Activated CD8-positive, alpha-beta memory T cell treated with anti-CD3 and anti-CD28 coated beads, Interleukin-2, amount 10 ng/mL, durations not matched to agents 7 days and 5 days (primary cell): ENCODE measurements at regions not wholly inside any gene's neighbourhood (a gene's known extent, or its start where the extent isn't known, plus 50 kb on each side); places are given as distances from the start of the nearest gene placed in this dataset.

ENCODE experiments used
- ATAC-seq: fragments of 150-1000 bp; cut with Tn5 transposase; one replicate; pipeline ENCODE4 v1.10.0; 2021; ENCODE audit warnings: moderate library complexity
- CTCF ChIA-PET: fragments of 350-600 bp; sonication (Branson Sonifier 250); formaldehyde crosslinking; loops from one replicate; lab custom pipeline; 2021; ENCODE audit warnings: antibody characterized with exemption; lab: Charles Lee
- DNase-seq: peaks from one replicate; pipeline ENCODE4 v3.0.0-alpha.2; 2020
- H3K27ac Mint-ChIP-seq: one replicate; pipeline ENCODE4 v1.8.0; 2021; ENCODE audit warnings: mild to moderate bottlenecking, mixed read lengths
- H3K27me3 Mint-ChIP-seq: one replicate; pipeline ENCODE4 v1.8.0; 2021; ENCODE audit warnings: mixed read lengths
- H3K36me3 Mint-ChIP-seq: one replicate; pipeline ENCODE4 v1.8.0; 2021; ENCODE audit warnings: mild to moderate bottlenecking, mixed read lengths
- H3K4me1 Mint-ChIP-seq: one replicate; pipeline ENCODE4 v1.8.0; 2021; ENCODE audit warnings: mixed read lengths
- H3K4me3 Mint-ChIP-seq: one replicate; pipeline ENCODE4 v1.8.0; 2021; ENCODE audit warnings: mild to moderate bottlenecking, moderate library complexity, mixed read lengths
- H3K9me3 Mint-ChIP-seq: one replicate; pipeline ENCODE4 v1.8.0; 2022; ENCODE audit warnings: low read depth, mixed read lengths

DNA sequence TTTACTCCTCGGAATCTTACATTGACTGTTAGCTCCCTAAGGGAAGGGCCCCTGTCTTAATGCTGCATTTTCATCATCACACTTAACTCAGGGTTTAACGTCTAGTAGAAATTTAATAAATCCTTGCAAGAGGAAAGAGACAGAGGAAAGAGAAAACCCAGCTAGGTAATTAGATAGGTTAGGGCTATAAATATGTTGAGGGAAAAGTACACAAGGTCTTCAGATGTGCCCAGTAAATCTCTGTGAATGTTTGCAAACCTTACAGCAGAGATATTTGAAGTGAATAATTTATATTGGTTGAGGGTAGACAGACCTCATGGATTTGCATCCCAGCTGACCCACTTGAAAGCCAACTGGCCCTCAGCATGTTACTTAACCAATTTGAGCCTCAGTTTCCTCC lies 315.5 kb upstream of the NPVF start:
- ATAC-seq (no peak), DNase-seq (no peak)
- Mint-ChIP-seq H3K27me3 (peaks cover 39% of the 10 kb centered on the region), H3K27ac (no peak overlapping the region), H3K4me1 (no peaks in the 10 kb centered on the region), H3K4me3 (no peak overlapping the region), H3K9me3 (no peaks in the 10 kb centered on the region), H3K36me3 (no peaks in the 10 kb centered on the region)
- CTCF ChIA-PET = no interaction called here

DNA sequence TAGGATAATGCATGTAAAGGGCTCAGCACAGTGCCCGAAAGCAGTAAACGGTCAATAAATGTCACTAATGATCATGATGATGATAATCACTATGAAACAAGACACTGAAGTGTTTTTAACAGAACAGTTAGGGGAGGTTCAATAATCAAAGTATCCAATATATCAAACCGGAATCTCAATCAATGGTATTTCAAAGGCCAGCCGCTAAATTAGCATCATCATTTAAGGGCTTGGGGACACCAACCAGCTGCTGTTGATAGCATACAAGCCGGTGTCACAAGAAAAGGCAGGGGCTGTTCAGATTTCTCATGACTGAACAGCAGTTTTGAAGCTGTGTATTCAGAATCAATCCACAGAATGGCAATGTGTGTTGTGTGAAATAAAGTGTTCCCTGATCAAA lies 316.0 kb upstream of the NPVF start:
- ATAC-seq = no peak
- no peak for DNase-seq

DNA sequence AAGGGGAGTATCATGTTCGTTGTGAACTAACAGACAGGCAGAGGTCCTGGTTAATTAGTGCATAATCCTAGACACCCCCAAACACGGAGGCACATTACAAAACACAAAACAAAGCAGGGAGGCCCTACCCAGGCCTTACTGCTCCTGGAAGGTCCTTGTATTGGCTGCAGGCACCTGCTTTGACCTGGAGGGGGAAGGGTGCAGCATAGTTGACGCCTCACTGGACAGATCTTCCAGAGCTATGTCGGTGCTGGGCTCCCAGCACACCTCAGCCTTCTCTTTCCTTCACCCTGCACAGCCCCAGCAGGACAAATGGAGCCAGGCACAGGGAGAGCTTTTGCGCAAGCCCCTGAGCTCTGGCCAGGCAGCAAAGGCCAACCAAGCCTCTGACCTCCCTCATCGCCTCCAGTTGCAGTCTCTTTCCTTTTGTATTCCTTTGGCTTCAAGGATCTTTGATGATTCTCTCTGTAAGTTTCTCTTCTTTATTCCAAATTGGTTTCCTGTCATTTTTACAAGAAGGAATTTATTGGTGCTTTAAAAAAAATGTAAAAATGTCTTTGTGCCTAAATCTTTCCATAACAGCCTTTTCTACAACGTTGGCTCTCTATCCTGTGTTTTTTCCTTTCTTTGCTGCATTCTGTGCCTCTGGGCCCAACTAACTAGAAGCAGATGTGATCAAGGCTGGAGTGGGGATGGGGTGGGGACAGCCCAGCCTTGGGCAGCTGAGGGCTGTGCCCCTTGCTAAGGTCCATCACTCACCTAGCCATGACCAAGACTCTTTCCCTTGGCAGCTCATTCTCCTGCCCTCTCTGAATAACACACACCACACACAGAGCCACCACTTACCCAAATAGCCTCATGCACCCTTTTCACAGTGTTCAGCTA lies 317.1 kb upstream of the NPVF start:
- DNase-seq (no peak), ATAC-seq (no peak)
- Mint-ChIP-seq H3K9me3 (no peaks in the 10 kb centered on the region), H3K27me3 (peaks cover 43% of the 10 kb centered on the region), H3K36me3 (no peaks in the 10 kb centered on the region), H3K4me3 (no peak overlapping the region), H3K4me1 (no peaks in the 10 kb centered on the region), H3K27ac (no peak overlapping the region)
- CTCF ChIA-PET = no interaction called here

More for the DNA sequence above, 316.0 kb upstream of the NPVF start:
- CTCF ChIA-PET = no interaction called here
- H3K4me3 Mint-ChIP-seq = no peak overlapping the region
- H3K27me3 Mint-ChIP-seq = peaks cover 40% of the 10 kb centered on the region
- H3K9me3 Mint-ChIP-seq = no peaks in the 10 kb centered on the region
- no peaks in the 10 kb centered on the region for H3K36me3 Mint-ChIP-seq
- no peak overlapping the region for H3K27ac Mint-ChIP-seq
- H3K4me1 Mint-ChIP-seq = no peaks in the 10 kb centered on the region

DNA sequence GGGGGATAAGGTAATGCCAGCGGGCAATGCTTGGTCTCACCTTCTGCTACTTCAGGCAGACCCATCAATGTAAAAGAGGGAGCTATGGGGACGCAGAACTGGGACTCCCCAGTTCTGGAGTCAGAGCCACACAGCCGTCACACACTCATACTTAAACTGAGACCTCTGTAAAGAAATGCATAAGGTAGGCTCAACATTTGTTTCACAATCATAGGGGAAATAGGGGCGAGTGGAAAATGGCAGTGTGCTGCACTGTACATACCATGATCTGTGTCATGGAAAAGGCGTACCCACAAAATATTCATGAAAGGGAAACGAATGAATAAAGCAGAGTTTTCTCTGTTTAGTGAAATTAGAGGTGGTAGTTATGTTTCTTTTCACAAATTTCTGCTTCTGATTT lies 318.0 kb upstream of the NPVF start:
- Mint-ChIP-seq H3K4me3 (no peak overlapping the region), H3K27me3 (peaks cover 45% of the 10 kb centered on the region), H3K9me3 (no peaks in the 10 kb centered on the region), H3K4me1 (no peaks in the 10 kb centered on the region), H3K36me3 (no peaks in the 10 kb centered on the region), H3K27ac (no peak overlapping the region)
- ATAC-seq = no peak
- CTCF ChIA-PET = no interaction called here
- no peak for DNase-seq

DNA sequence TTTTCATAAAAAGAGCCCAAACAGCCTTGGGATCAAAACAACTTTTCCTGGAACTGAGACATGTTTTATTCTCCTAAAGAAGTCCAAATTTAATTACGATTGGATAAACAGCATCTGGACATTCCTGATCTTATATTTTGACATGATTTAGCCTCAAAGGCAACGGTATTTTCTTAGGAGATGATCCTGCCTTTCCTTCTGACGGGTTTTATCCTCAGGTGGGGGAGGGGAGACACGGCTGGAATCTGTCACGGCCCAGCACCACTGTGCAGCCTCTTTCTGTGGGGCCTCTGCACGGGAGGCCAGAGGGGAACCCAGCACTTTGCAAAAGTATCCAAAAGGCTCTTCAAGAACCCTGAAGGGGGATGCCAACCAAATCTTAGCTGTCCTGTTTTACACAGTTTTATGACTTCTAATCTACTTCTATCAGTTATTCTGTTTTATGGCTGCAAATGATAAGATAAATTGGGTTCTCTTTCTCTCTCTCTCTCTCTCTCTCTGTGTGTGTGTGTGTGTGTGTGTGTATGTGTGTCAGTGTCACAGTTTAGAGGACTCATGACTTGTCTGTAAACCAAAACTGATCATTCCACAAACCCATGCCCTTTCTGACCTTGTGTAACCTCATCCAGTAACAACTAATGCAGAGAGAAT lies 321.1 kb upstream of the NPVF start:
- Mint-ChIP-seq H3K9me3 (no peaks in the 10 kb centered on the region), H3K27ac (no peak overlapping the region), H3K4me1 (no peaks in the 10 kb centered on the region), H3K4me3 (no peak overlapping the region), H3K36me3 (no peaks in the 10 kb centered on the region), H3K27me3 (peaks cover 25% of the 10 kb centered on the region)
- no peak for DNase-seq
- CTCF ChIA-PET = no interaction called here
- ATAC-seq = no peak

DNA sequence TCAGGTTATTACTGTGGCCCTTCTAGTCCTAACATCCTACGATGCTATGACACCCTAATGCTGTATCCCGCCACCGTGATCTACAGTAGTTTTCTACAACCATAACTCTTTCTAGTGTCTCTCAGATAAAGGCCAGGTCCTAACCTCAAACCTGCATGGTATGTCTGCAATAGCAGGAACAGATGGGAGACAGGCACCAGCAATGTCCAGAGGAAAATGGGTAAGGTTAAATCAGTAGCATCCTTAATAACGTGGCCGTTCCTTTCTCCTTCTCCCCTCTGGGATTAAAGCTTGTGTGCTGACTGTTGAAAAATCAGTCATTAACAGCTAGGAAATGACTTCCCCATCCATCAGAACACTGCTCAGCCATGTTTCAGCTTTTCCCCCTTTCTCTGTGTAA lies 321.9 kb upstream of the NPVF start:
- CTCF ChIA-PET = no interaction called here
- ATAC-seq (no peak), DNase-seq (no peak)
- H3K4me1 Mint-ChIP-seq = no peaks in the 10 kb centered on the region
- no peaks in the 10 kb centered on the region for H3K9me3 Mint-ChIP-seq
- peaks cover 25% of the 10 kb centered on the region for H3K27me3 Mint-ChIP-seq
- H3K36me3 Mint-ChIP-seq = no peaks in the 10 kb centered on the region
- no peak overlapping the region for H3K27ac Mint-ChIP-seq
- no peak overlapping the region for H3K4me3 Mint-ChIP-seq

DNA sequence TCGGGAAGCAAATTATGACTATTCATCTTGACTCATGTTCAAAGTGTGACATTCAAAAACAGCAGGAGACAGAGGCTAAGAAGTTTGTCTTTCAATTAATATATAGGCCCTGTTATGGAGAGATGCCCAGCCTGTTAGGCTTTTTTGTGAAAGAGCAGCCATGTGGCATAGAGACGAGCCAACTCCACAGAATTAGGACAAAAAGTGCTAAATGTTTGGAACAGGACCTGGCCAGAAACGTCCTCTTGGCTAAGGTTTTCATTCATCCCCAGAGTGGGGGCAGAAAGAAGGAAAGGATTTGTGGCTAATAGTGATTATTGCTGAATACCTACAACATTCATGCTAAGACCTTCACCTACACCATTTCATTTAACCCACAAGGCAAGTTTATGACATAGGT lies 324.7 kb upstream of the NPVF start:
- Mint-ChIP-seq H3K4me1 (no peaks in the 10 kb centered on the region), H3K27ac (no peak overlapping the region), H3K36me3 (no peaks in the 10 kb centered on the region), H3K4me3 (no peak overlapping the region), H3K27me3 (peaks cover 34% of the 10 kb centered on the region), H3K9me3 (no peaks in the 10 kb centered on the region)
- CTCF ChIA-PET = no interaction called here
- DNase-seq = no peak
- ATAC-seq = no peak

DNA sequence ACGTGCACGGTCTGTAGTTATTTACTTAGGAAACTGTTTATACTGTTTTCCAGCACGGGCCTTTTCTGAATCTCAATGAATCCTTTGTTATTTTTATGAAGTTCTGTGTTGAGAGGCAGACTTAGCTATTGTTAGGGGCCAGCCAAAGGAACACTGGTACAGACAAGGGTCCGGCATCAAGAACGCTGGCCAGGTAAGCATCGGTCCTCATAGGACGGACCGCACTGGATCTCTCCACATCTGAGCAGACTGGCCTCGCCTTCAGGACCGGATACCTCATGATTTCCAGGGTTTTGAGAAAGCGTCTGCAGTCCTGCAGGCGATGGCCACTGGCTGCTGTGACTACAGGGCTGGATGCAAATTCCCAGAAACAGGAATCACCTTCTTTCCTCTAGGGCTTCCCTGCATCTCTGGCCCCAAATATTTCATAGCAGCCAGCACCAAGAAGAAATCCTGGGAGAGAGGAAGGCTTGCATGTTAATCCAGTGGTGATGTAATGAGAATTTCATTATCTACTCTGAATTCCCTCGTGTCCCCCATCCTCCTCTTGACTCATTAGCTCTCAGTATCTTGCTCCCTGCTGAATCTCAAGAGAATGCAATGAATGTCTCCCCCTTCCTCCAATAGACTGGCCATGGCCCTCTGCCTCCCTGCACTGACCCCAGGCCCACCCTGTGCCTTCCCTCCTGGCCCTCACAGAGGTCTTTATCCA lies 325.4 kb upstream of the NPVF start:
- H3K4me3 Mint-ChIP-seq = no peak overlapping the region
- no peaks in the 10 kb centered on the region for H3K36me3 Mint-ChIP-seq
- ATAC-seq = no peak
- CTCF ChIA-PET = no interaction called here
- no peaks in the 10 kb centered on the region for H3K9me3 Mint-ChIP-seq
- peaks cover 33% of the 10 kb centered on the region for H3K27me3 Mint-ChIP-seq
- no peak overlapping the region for H3K27ac Mint-ChIP-seq
- no peak for DNase-seq
- no peaks in the 10 kb centered on the region for H3K4me1 Mint-ChIP-seq

DNA sequence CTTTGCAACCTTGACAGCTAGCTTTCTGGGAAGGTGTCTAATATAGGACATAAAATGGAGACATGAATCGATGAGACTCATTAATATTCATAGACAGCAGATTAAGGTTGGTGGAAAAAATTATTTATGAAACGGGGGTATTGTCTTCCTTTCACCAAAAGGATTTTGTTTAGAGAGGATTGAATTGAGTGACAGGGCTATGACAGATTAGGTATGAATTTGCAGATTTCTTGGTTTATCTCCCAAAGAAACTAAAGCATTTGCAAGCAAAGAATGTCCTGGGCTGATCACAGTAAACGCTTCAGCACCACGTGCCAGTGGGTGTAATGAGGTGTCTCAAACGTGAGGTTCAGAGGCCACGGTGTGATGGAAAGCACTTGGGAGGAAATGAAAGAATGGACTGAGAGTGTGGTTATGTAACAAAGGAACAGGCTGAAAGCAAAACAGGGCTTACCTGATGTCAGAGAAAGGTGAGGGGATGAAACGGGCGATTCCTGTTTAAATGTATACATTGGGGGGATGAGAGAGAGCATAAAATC lies 329.2 kb upstream of the NPVF start:
- Mint-ChIP-seq H3K9me3 (no peaks in the 10 kb centered on the region), H3K27me3 (peaks cover 28% of the 10 kb centered on the region), H3K27ac (no peak overlapping the region), H3K4me1 (no peaks in the 10 kb centered on the region), H3K4me3 (no peak overlapping the region), H3K36me3 (no peaks in the 10 kb centered on the region)
- CTCF ChIA-PET = no interaction called here
- no peak for DNase-seq
- no peak for ATAC-seq

DNA sequence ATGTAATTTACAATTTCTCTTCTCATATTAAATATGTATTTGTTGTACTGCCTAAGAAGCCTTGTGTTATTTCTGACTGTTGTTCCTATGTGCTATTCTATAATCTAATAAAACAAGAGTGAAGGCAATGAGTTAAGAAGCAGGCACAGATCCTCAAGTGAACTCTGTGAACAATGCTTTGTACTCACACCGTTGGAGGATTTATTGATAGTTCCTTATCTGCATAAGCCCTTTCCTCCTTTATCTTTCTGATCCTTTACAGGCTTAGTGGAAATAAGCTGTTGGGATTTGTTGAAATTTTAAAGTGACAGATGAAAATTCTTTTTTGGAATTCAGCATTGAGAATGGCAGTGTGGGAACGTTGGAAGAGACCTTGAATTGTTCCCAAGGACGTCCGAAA lies 329.6 kb upstream of the NPVF start:
- Mint-ChIP-seq H3K27me3 (peaks cover 28% of the 10 kb centered on the region), H3K4me1 (no peaks in the 10 kb centered on the region), H3K4me3 (no peak overlapping the region), H3K27ac (no peak overlapping the region), H3K9me3 (no peaks in the 10 kb centered on the region), H3K36me3 (no peaks in the 10 kb centered on the region)
- DNase-seq (no peak), ATAC-seq (no peak)
- CTCF ChIA-PET = no interaction called here

DNA sequence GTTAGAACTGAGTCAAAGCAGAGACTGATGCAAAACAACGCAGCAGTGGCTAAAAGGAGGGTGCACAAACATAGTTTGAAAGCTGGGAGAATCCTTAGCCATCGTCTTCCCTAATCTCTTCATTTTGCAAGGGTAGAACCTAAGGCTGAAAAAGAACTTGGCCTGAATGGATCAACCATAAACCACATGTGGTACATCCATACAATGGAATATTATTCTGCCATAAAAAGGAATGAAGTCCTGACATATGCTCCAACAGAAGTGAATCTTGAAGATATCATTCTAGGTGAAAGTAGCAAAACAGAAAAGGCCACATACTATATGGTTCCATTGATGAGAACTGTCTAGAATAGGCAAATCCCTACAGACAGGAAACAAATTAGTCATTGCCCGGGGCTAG lies 330.3 kb upstream of the NPVF start:
- Mint-ChIP-seq H3K27me3 (peaks cover 28% of the 10 kb centered on the region), H3K27ac (no peak overlapping the region), H3K36me3 (no peaks in the 10 kb centered on the region), H3K9me3 (no peaks in the 10 kb centered on the region), H3K4me1 (no peaks in the 10 kb centered on the region), H3K4me3 (no peak overlapping the region)
- CTCF ChIA-PET = no interaction called here
- no peak for DNase-seq
- ATAC-seq = no peak

DNA sequence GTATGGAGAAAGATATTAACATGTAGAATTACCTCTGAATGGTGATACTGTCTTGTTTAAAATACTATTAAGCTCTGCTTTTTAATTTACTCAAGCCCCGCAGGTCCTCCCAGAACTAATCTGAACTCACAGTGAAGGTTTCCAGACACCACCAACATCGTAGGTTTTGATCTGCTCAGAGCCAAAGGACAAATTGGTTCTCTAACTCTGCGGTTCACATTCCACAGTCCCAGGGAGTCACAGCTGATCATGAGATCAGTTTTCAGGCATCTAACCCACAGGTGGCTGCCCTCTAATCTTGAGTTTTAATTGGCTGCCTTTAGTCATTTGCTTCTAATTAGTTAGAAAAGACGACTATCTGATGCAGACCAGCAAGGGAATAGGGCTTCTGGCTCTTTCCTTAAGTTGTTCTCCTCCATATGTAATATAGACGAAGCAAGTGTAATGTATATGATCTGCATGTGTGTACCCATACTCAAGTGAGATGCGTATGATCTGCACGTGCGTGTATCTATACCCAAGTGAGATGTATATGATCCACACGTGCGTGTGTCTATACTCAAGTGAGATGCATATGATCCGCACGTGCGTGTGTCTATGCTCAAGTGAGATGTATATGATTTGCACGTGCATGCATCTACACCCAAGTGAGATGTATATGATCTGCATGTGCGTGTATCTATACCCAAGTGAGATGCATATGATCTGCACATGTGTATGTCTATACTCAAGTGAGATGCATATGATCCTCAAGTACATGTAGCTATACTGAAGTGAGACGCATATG lies 331.5 kb upstream of the NPVF start:
- H3K4me1 Mint-ChIP-seq = no peaks in the 10 kb centered on the region
- DNase-seq = no peak
- H3K4me3 Mint-ChIP-seq = no peak overlapping the region
- no peak for ATAC-seq
- H3K27ac Mint-ChIP-seq = no peak overlapping the region
- CTCF ChIA-PET = interaction anchor here (1.7 kb wide), 1 partner anchor 300 kb away, joined by 8 read pairs; no protein-coding TSS in a partner anchor
- H3K9me3 Mint-ChIP-seq = no peaks in the 10 kb centered on the region
- H3K27me3 Mint-ChIP-seq = peaks cover 28% of the 10 kb centered on the region
- H3K36me3 Mint-ChIP-seq = no peaks in the 10 kb centered on the region

DNA sequence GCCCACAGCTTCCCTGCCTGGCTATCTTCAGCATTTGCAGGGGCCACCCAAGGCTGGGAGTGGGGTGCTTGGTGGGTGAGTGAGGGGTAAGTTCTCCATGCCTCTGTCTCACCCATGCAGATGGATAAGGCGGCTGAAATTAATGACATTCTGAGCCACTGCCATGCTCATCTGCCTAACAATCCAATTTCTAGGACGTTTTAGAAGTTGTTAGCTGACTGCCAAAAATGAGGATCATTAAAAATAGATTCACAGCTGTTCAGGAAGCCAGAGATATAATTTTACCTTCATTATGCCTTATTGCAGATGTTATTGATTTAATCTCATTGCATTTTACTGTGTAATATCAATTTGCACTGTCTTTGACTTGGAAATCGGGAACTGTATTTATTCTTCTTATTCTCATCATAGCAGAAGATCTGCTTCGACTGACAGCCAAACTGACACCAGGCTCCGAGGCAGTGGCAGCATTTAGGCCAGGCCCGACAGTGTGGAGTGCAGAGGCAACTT lies 334.4 kb upstream of the NPVF start:
- DNase-seq (no peak), ATAC-seq (no peak)
- Mint-ChIP-seq H3K4me3 (no peak overlapping the region), H3K27me3 (peaks cover 11% of the 10 kb centered on the region), H3K4me1 (peaks cover 1% of the 10 kb centered on the region), H3K9me3 (no peaks in the 10 kb centered on the region), H3K27ac (no peak overlapping the region), H3K36me3 (no peaks in the 10 kb centered on the region)
- CTCF ChIA-PET = interaction anchor here (0.9 to 6.1 kb wide), 2 partner anchors 170 to 305 kb away, joined by 3 to 85 read pairs; no protein-coding TSS in a partner anchor
